HepG2 (cell line): ENCODE measurements at regions not wholly inside any gene's neighbourhood (a gene's known extent, or its start where the extent isn't known, plus 50 kb on each side); places are given as distances from the start of the nearest gene placed in this dataset.

Experiments
- ATAC-seq: fragments of 200-7000 bp; cut with Tn5 transposase; 3 replicates; pipeline ENCODE4 v1.9.1; 2020; ENCODE audit warnings: mild to moderate bottlenecking, moderate library complexity
- BruUV-seq: library from RNA; stranded (reverse); fragments of 400-500 nt; replicated peaks from 2 replicates; lab custom pipeline; 2021; lab: Mats Ljungman, UMichigan
- CTCF ChIA-PET: fragments of 300-600 bp; formaldehyde crosslinking; extraction: SDS; loops from one replicate; lab custom pipeline; 2021; ENCODE audit warnings: low total read pairs, inconsistent platforms, low intra/inter-chr PET ratio; lab: Yijun Ruan, JAX
- POLR2A ChIA-PET: fragments of 350-600 bp; sonication (Branson Sonifier 250); formaldehyde crosslinking; loops from one replicate; lab custom pipeline; 2020; ENCODE audit warnings: antibody characterized with exemption, inconsistent platforms; lab: Yijun Ruan, JAX
- DNase-seq: peaks from one replicate; pipeline ENCODE4 v3.0.0-alpha.2; 2015; ENCODE audit warnings: low spot score
- FAIRE-seq: peaks from 3 replicates; lab custom pipeline; 2011; peaks lifted over from hg19 to GRCh38; lab: Jason Lieb, UNC
- H2AFZ ChIP-seq: one replicate; pipeline ENCODE4 v1.6.1; 2011; ENCODE audit warnings: low read length, inconsistent platforms
- H3K27ac ChIP-seq: fragments of 300-600 bp; 3 replicates; pipeline ENCODE4 v1.8.0; 2011; ENCODE audit warnings: mixed run types, mild to moderate bottlenecking, mixed read lengths, low read length, inconsistent platforms; ENCODE audit not compliant: insufficient read depth; ENCODE audit errors: extremely low read length
- H3K27me3 ChIP-seq, 2 experiments: fragments of 200-600 bp in 1 of 2; 2 replicates in 1 of 2; 3 replicates in 1 of 2; pipeline versions ENCODE4 v1.6.0 to v1.8.0; 2011; ENCODE audit warnings: low read length in 2 of 2, mild to moderate bottlenecking in 2 of 2, moderate library complexity in 2 of 2, inconsistent platforms in 1 of 2; ENCODE audit not compliant: insufficient read depth in 2 of 2, control insufficient read depth in 1 of 2
- H3K36me3 ChIP-seq, 2 experiments: fragments of 200-600 bp in 1 of 2; replicated peaks in 1 of 2; 2 replicates in 1 of 2; 3 replicates in 1 of 2; pipeline versions ENCODE4 v1.5.1 to v1.8.0; 2011; ENCODE audit warnings: low read length in 2 of 2, inconsistent platforms in 1 of 2; ENCODE audit not compliant: insufficient read depth in 2 of 2, control insufficient read depth in 1 of 2
- H3K4me1 ChIP-seq: 2 replicates; pipeline ENCODE4 v1.5.1; 2012; ENCODE audit warnings: low read length, inconsistent platforms; ENCODE audit not compliant: insufficient read depth
- H3K4me2 ChIP-seq: 2 replicates; pipeline ENCODE4 v1.6.0; 2011; ENCODE audit warnings: low read depth, low read length, inconsistent platforms
- H3K4me3 ChIP-seq, 3 experiments: fragments of 200-600 bp in 1 of 3; sonication (generic), shearing (Covaris generic) in 1 of 3; replicated peaks in 1 of 3; 2 replicates each; pipeline ENCODE4 v1.5.1; 2011 to 2016; ENCODE audit warnings: low read length in 3 of 3, inconsistent platforms in 2 of 3, low read depth in 2 of 3, mild to moderate bottlenecking in 2 of 3, control low read depth in 1 of 3, mixed read lengths in 1 of 3; ENCODE audit not compliant: insufficient read depth in 1 of 3
- H3K79me2 ChIP-seq: one replicate; pipeline ENCODE4 v1.6.1; 2011; ENCODE audit warnings: low read length, inconsistent platforms; ENCODE audit not compliant: insufficient read depth
- H3K9ac ChIP-seq: 2 replicates; pipeline ENCODE4 v1.6.0; 2011; ENCODE audit warnings: mild to moderate bottlenecking, low read depth, low read length, inconsistent platforms; ENCODE audit not compliant: insufficient read depth
- H3K9me3 ChIP-seq: 2 replicates; pipeline ENCODE4 v1.5.1; 2012; ENCODE audit warnings: mild to moderate bottlenecking, low read length
- H4K20me1 ChIP-seq: 2 replicates; pipeline ENCODE4 v1.6.0; 2011; ENCODE audit warnings: inconsistent platforms, mild to moderate bottlenecking, low read length, moderate library complexity; ENCODE audit not compliant: insufficient read depth
- FOXM1 ChIP-seq: sonication (generic); formaldehyde crosslinking; IDR thresholded peaks from 2 replicates; pipeline ENCODE4 v1.5.0; 2020; ENCODE audit warnings: missing genetic modification reagents
- KMT2B ChIP-seq: IDR thresholded peaks from 2 replicates; pipeline ENCODE4 v1.6.1; 2016; ENCODE audit warnings: missing genetic modification reagents, missing compliant biosample characterization
- ZBTB21 ChIP-seq: sonication (generic); formaldehyde crosslinking; IDR thresholded peaks from 2 replicates; pipeline ENCODE4 v1.4.0; 2020; ENCODE audit warnings: missing genetic modification reagents
- ZMYM2 ChIP-seq: sonication (generic); formaldehyde crosslinking; IDR thresholded peaks from 2 replicates; pipeline ENCODE4 v1.8.0; 2022; ENCODE audit warnings: mild to moderate bottlenecking, missing genetic modification reagents
- ZNF225 ChIP-seq: sonication (generic); formaldehyde crosslinking; IDR thresholded peaks from 2 replicates; pipeline ENCODE4 v1.4.0; 2020; ENCODE audit warnings: mild to moderate bottlenecking, missing genetic modification reagents
- WGBS: methylation state at CpG from one replicate; pipeline ENCODE4 v1.1.6; 2017; ENCODE audit warnings: low lambda C conversion rate; 5-methylcytosine and 5-hydroxymethylcytosine counted together
- in situ Hi-C: cut with HindIII; loops from 2 replicates; pipeline ENCODE4 v1.10.0; 2017; ENCODE audit warnings: low pct_unique_long_range_greater_than_20kb; ENCODE audit not compliant: extremely low pct_ligation_motif_present
- intact Hi-C: fragments of 100-400 bp; cut with micrococcal nuclease; formaldehyde crosslinking; loops from one replicate; pipeline ENCODE4 v1.10.0; 2022; ENCODE audit not compliant: unreplicated experiment
- TF ChIP-seq, protein P1 (sequence below): IDR thresholded peaks from 2 replicates; pipeline ENCODE4 v1.6.1; 2016; ENCODE audit warnings: mild to moderate bottlenecking
- TF ChIP-seq, protein P2 (sequence below): sonication (generic); formaldehyde crosslinking; IDR thresholded peaks from 2 replicates; pipeline ENCODE4 v1.4.0; 2020; ENCODE audit warnings: mild to moderate bottlenecking, missing genetic modification reagents, borderline replicate concordance
- TF ChIP-seq, protein P3 (sequence below): sonication (generic); formaldehyde crosslinking; IDR thresholded peaks from 2 replicates; pipeline ENCODE4 v1.4.0; 2020; ENCODE audit warnings: mild to moderate bottlenecking, missing genetic modification reagents

DNA sequence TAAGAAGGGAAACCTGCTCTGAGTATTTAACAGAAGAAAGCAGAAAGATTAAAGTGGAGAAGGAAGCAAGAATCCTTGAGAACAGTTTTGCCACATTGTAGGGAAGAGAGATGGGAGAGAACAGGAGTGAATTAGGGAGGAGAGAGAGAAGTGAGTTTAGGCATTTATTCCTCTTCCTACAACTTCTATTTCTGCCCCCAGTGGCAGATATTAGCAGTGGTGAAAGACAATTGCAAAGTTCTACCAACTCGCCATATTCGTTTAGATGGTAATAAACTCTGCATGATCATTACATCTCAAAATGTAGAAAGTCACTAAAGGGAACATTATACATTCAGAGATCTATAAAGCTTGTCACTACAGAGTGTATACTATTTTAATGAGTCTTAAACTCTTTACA, 440.1 kb upstream of the TRPC7 start:
- POLR2A ChIA-PET, result no interaction called here
- no peak for FAIRE-seq
- in situ Hi-C loops, result no loop called here
- no peaks in the 10 kb centered on the region for H3K79me2 ChIP-seq
- H2AFZ ChIP-seq, result no peak overlapping the region
- no peaks in the 10 kb centered on the region for H3K36me3 ChIP-seq
- H4K20me1 ChIP-seq, result no peaks in the 10 kb centered on the region
- no peak overlapping the region for H3K27ac ChIP-seq
- 0% methylated on average over 2 of the region's 2 CpGs for WGBS
- no peak overlapping the region for H3K4me2 ChIP-seq
- TF ChIP-seq ZMYM2, result no peak
- TF ChIP-seq KMT2B (CRISPR knock-in tag), result no peak
- no peak for TF ChIP-seq ZBTB21 (CRISPR knock-in tag)
- TF ChIP-seq ZNF225 (CRISPR knock-in tag), result no peak
- TF ChIP-seq, protein P1, sequence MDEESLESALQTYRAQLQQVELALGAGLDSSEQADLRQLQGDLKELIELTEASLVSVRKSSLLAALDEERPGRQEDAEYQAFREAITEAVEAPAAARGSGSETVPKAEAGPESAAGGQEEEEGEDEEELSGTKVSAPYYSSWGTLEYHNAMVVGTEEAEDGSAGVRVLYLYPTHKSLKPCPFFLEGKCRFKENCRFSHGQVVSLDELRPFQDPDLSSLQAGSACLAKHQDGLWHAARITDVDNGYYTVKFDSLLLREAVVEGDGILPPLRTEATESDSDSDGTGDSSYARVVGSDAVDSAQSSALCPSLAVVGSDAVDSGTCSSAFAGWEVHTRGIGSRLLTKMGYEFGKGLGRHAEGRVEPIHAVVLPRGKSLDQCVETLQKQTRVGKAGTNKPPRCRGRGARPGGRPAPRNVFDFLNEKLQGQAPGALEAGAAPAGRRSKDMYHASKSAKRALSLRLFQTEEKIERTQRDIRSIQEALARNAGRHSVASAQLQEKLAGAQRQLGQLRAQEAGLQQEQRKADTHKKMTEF (CRISPR knock-in tag), result no peak
- TF ChIP-seq, protein P2, sequence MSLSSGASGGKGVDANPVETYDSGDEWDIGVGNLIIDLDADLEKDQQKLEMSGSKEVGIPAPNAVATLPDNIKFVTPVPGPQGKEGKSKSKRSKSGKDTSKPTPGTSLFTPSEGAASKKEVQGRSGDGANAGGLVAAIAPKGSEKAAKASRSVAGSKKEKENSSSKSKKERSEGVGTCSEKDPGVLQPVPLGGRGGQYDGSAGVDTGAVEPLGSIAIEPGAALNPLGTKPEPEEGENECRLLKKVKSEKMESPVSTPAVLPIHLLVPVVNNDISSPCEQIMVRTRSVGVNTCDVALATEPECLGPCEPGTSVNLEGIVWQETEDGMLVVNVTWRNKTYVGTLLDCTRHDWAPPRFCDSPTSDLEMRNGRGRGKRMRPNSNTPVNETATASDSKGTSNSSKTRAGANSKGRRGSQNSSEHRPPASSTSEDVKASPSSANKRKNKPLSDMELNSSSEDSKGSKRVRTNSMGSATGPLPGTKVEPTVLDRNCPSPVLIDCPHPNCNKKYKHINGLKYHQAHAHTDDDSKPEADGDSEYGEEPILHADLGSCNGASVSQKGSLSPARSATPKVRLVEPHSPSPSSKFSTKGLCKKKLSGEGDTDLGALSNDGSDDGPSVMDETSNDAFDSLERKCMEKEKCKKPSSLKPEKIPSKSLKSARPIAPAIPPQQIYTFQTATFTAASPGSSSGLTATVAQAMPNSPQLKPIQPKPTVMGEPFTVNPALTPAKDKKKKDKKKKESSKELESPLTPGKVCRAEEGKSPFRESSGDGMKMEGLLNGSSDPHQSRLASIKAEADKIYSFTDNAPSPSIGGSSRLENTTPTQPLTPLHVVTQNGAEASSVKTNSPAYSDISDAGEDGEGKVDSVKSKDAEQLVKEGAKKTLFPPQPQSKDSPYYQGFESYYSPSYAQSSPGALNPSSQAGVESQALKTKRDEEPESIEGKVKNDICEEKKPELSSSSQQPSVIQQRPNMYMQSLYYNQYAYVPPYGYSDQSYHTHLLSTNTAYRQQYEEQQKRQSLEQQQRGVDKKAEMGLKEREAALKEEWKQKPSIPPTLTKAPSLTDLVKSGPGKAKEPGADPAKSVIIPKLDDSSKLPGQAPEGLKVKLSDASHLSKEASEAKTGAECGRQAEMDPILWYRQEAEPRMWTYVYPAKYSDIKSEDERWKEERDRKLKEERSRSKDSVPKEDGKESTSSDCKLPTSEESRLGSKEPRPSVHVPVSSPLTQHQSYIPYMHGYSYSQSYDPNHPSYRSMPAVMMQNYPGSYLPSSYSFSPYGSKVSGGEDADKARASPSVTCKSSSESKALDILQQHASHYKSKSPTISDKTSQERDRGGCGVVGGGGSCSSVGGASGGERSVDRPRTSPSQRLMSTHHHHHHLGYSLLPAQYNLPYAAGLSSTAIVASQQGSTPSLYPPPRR, result no peak
- TF ChIP-seq, protein P3, sequence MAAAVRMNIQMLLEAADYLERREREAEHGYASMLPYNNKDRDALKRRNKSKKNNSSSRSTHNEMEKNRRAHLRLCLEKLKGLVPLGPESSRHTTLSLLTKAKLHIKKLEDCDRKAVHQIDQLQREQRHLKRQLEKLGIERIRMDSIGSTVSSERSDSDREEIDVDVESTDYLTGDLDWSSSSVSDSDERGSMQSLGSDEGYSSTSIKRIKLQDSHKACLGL (CRISPR knock-in tag), result no peak
- no peak for TF ChIP-seq FOXM1 (CRISPR knock-in tag)
- TF ChIP-seq, all 625 proteins: peak for 0
- DNase-seq (no peak), ATAC-seq (no peak)
- Histone ChIP-seq H3K4me1 (no peaks in the 10 kb centered on the region), H3K4me3 (no peak overlapping the region), H3K9ac (no peak overlapping the region), H3K27me3 (no peaks in the 10 kb centered on the region), H3K9me3 (no peaks in the 10 kb centered on the region)
- intact Hi-C loops, result no loop called here
- no TSS peak for BruUV-seq
- CTCF ChIA-PET, result no interaction called here
